HuH-7 (cell line): ENCODE measurements at regions not wholly inside any gene's neighbourhood (a gene's known extent, or its start where the extent isn't known, plus 50 kb on each side); places are given as distances from the start of the nearest gene placed in this dataset.
"Not testable (repeated sequence)": the region's sequence is repeated elsewhere in the genome, so short reads cannot be mapped to it uniquely, and the experiment has no call there.

Source experiments
- DNase-seq: peaks from one replicate; pipeline ENCODE4 v3.0.0; 2011; ENCODE audit warnings: low spot score

DNA sequence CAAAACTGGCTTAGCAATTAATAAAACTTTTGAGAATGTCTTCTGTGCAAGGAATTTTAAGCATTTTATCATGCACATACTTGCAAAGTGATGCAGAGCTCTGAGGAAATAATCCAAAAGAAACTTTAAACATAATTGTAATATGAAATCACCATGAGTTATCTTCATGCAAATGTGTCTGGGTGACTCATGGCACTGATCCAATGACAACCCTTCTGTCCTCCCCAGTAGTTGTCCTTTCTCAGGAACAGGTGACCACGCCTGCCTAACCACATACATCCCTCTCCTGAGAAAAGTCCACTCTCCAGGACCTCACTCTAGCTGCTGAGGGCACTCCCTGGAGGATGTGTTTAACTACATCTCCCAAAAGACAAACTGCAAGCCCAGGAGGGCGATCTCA lies 530.6 kb upstream of the IL12A start:
- no peak for DNase-seq

DNA sequence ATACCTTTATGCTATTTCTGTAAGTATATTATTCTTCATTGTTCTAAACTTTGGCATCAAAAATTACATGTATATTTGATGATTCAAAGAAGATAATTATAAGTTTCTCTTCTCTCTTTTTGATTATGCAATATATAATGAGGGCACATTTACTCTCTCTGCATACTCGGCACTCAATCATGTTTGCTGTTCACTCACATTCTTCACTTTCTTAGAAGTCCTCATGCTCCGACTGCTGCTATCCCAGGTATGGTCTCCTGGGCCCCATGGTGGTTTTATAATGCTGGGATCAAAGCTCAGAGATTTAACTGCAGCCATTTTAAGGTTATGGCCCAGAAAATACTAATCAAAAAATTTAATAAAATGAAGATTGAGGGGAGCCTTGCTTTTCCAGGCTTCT lies 529.7 kb upstream of the IL12A start:
- no peak for DNase-seq

DNA sequence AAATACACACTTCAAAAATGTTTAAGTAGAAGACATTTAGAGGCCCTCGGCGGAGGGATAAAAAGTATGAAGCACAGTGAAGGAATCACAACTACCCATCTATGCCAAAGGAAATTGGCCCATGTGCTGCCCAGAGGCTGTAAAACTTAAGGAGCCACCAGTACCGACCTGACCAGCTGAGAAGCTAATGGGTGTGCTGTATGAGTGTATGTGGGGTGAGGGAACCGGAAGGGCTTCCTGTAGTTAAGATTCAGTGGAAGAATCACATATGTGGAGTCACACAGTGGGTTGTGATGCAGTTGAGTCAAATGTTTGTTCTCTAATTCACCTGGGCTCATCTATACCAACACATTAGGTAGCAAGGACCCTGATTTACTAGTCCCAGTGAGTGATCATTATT lies 516.0 kb upstream of the IL12A start:
- DNase-seq = no peak

DNA sequence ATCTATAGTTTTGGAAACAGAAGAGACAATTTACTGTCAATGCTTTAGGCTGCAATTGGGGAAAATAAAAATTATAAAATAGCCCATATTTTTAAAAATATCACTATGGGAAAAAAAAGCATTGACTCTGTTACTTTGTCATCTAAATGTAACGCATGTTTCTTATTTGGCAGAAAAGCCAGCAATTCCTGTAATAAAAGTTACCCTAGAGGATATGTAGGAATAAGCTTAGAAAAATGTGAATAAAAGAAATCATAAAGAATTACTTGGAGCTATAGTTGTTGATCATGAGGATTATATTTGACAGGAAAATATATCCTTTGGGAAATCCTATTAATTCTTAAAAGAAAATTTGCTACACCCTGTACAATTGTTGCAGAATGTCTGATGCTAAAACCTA lies 515.4 kb upstream of the IL12A start:
- DNase-seq = no peak

DNA sequence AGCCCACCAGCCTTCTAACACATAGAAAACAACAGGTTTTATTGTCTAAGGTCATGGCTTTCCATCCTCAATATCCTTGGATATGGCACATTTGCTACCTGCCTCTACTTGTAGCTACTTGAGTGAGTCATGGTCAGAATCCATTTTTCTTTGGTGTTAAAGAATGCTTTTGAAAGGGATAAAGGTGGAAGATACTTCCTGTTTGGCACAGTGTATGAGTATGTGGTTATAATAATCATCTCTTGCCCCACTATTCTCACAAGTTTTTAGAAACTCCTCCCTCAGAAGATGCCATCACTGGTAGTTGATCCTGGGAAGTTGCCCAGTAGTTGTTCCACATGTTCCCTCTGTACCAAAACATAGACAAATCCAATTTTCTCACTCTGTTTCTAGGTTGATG lies 508.6 kb upstream of the IL12A start:
- DNase-seq = no peak

DNA sequence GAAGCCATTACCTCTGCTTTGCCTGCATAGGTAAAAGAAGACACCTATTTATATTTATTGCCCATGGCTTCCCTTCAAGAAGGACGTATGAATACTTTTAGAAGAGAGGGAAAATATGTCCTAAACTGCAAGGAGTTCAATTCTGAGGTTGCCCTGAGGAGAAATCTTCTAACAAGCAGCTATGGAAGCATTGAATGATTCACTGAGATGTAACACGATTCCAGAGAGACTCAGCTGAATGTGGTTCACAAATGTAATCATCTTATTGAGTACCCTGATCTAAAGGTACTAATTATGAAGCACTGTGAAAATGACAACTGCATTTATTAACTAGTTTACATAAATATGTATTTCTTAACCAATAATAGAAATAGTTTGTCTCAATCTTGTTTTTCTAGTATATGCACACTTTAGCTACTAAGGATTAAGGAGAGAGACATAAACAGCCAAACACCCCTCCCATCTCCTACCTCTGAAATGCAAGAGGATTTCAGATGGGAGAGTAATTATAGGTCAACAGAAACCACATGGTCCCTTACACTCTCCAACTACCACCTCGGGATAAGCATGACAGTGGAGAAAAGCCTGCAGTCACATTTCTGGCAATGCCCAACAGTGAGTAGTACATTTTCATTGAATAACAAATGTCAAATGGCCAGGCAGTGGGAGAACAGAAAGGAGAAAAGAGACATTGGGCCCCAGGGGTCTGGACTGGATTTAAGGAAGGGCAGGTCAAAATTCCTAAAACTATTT lies 506.2 kb upstream of the IL12A start:
- no peak for DNase-seq

DNA sequence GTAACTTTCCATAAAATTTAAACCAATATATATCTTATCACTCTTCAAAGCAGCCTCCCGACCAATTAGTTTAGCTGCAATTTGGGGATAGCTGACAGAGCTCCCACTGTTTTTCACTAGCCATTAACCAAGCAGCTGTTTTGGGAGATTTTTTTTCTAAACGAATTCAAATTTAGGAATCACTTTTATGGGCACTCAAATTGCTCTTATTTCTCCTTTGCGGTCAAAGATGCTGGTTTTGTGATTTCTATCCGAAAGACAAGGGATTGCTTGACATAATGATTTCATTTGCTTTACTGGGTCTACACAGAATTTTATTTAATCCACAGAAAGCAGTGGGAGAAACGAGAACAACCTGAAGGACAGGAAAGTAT lies 505.7 kb upstream of the IL12A start:
- no peak for DNase-seq

DNA sequence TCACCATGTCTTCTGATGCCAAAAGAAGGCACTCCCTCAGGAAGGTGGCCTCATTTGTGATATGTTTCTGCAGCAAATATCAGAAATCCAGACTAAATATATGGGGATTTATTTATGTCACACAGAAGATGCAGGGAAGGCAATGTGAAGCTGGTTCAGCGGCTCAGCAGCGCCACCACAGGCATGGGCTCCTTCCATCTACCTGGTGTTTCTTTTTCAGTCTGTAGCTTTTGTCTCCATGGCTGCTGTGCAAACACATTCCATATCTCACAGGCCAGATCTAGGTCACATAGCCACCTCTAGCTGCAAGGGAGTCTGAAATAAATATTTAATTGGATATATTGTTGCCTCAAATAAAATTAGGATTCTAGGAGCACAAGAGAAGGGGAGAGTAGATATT lies 502.1 kb upstream of the IL12A start:
- peak; percentile 2 for DNase-seq

DNA sequence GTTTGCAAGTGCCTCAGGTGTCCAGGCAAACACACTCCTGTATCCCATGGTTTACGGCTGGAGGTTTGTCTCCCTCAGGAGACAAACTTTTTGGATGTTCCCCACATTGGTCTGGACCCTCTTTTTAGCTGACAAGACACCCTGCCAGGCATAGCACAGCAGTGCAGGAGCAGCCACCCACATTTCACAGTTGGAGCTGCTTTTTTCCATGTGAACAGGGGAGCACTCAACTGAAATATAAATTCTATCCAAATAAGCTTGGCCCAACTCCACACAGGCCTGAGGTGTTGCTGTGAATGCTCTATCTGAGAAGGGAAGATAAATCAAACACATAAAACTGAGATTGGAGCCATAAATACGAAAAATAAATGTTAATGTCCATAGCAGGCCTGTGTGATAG lies 501.3 kb upstream of the IL12A start:
- DNase-seq = no peak

DNA sequence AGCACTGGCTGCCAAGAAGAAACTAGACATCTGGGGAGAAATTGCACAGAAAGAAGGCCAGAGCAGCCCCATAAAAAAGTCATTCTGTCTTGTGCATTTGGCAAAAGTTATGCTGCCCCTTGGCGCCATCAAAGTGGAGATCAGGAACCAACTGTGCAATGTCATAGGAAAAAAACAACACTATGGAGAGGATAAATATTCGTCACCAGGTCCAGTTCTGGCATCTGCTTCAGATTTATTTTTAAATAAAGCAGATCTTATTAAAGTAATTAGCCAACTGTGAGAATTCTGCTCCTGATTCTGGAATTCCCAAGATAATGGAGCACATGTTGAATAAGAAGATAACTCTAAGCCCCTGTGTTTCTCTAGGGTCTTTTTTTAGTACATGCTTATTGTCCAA lies 500.0 kb upstream of the IL12A start:
- DNase-seq = no peak

DNA sequence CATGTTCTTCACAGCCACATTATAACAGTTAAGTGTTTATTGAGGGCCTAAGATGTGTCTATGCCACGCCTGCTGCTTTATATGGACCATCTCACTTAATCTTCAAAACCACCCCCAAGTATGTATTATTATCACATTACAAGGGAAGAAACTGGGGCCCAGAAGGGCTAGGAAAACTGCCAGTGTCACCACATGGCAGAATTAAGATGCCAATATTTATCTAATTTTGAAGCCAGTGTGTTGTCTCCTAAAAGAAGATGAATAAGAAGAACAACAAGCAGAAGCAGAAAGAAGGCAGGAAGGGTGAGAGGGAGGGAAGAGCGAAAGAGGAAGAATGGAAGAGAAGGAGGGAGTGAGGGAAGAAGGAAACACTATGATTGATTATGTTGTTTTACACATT lies 491.3 kb upstream of the IL12A start:
- no peak for DNase-seq

DNA sequence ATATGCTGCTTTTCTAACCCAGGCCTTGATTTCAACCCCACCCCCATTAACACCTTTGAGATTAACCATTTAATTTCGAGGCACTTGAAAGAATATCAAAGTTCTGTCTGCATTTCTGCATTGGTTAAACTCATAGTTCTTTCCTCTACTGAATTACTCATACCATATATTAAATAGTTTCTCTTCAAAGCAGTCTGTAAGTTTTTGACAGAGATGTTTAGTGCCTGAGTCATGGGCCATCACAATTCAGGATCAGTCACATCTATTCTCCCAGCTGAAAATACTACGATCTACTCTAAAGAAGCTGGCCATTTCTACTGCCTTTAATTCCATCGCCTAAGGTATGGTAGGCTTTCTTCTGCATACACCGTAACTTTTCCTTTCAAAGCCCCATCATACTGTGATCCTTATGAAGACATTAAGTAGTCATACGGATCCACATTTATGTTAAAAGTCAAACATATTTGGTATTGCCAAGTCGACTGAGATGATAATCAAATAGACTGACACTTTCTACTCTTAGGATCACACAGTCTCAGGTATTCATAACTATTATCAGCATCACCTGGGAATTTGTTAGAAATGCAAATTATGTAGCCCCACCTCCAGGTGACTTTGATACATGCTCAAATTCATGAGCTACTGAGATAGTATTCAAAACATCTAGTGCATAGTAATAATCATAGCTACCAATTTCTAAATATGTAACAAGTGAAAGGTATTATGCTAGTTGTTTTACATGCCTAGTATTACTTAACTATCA lies 489.4 kb upstream of the IL12A start:
- no peak for DNase-seq

DNA sequence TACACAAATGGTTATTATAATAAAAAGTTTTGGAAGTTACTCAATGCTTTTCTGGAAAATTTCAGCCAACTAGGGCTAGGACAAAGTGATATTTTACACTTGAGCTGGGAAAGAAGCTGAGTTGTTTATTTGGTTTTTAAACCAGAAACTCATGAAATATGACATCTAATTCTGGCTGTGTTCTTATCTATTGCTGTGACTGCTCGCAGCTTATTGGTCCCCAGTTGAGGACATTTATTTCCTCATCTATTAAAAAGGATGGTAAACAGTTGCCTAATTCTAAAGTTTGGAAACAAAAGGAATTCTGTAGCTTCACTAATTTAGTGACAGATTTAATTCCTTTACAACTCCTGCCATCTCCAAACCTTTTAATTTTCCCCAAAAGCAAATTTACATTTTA lies 487.6 kb upstream of the IL12A start:
- no peak for DNase-seq

DNA sequence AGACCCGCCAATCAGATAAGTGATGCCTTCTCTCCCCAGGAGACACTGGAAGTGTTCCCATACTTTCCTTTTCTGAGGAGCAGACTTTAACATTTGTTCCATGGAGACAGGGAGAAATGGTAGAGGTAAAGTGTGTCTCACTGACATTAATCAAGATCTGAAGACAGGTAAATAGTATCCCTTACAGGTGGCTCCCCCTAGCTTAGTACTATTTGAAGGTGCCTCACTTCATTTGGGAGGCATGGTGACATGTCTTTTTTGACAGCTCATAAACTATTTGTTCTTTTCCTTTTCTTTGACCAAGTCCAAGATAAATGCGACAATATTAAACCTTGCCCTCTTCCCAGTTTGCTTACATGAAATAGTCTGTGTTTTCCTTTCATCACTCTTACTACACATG lies 485.6 kb upstream of the IL12A start:
- DNase-seq = no peak

DNA sequence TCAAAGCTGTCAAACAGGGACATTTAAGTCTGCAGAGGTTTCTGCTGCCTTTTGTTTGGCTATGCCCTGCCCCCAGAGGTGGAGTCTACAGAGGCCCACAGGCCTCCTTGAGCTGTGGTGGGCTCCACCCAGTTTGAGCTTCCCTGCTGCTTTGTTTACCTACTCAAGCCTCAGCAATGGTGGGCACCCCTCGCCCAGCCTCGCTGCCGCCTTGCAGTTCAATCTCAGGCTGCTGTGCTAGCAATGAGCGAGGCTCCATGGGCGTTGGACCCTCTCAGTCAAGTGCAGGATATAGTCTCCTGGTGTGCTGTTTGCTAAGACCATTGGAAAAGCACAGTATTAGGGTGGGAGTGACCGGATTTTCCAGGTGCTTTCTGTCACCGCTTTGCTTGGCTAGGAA lies 477.6 kb upstream of the IL12A start:
- DNase-seq = not testable (repeated sequence)

DNA sequence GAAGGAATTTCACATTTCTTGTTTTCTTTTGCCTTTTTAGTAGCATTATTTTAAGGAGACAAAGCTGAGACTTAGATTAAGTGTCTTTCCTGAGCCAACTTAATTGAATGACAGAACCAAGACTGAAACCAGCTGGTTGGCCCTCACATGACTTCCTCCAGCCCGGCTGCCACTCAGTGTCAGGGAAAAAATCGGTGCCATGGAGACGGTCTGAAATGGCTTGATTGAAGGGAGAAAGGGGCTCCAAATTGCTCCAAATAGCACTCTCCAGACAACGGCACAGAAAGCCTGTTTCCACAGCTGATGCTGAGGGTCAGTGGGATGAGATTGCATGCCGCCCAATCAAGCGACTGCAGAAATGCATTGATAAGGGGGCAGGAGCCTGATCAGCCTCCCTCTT lies 475.2 kb upstream of the IL12A start:
- no peak for DNase-seq

DNA sequence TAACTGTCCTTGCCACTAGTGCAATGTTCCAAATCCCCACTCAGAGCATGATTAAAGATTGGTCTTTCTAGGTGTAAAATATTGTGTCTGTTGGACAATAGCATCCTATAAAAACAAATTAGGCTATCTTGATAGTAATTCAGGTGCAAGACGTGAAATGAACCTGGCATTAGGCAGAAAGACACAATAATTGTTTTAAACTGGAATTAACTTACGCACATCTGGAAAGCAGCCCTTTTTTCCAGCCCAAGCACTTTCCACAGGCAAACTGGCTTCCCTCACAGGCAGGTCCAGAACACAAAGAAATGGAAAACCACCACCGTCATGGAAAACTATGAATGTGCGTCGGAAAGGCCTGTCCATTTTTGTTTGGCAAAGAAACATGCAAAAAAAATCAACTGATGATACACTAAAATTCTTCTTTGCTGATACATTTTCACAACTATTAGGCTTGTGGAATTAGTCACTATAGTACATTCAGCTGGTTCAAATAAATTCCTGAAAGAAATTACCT lies 474.7 kb upstream of the IL12A start:
- no peak for DNase-seq

DNA sequence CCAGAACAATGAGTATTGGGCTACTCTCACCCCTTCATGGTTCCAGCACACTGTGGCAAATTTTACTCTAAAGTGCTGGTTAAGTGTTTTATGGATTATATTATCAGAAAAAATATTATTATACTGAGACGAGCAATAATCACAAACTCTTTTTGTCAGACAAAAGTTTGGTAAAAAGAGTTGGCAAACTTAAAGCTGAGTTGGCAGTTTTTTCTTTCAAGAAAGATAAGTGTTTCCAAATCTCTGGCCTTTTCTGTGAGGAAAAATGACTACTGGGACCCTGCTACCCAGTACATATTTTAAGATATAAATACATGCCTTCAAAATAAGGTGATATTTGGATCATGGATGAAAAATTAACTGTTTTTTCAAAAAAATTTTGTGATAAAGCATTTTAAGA lies 471.5 kb upstream of the IL12A start:
- no peak for DNase-seq

DNA sequence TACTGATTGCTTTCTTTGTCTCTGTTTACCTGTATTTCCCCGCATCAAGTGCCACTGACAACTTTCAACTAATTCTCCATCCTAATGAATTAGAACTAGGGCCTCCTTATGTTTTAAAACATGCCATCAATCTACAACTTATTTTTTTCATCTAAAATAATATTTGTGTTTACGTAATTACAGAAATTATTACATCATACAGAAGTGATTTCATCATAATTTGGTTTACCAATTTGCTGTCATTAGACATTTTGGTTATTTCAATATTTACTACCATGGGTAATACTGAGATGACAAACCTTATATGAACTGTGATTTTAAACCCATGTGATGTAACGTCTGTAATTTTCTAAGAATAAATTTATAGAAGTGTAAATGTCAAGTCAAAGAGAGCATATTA lies 468.0 kb upstream of the IL12A start:
- no peak for DNase-seq

DNA sequence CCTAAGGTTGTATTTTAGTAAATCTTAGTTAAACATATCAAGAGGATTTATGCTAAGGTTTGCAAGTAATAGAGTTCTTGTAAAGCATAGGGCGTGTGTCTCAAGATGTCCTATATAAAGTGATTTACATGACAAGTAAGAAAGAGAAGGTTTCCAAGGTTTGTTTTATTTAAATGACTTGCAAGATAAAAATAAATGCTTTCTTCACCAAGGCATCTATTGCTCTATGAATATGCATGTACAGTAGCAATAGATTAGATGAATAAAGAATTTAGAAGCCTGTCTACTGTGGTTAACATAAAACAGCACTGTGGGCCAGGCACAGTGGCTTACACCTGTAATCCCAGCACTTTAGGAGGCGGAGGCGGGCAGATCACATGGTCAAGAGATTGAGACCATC lies 466.4 kb upstream of the IL12A start:
- DNase-seq = no peak

DNA sequence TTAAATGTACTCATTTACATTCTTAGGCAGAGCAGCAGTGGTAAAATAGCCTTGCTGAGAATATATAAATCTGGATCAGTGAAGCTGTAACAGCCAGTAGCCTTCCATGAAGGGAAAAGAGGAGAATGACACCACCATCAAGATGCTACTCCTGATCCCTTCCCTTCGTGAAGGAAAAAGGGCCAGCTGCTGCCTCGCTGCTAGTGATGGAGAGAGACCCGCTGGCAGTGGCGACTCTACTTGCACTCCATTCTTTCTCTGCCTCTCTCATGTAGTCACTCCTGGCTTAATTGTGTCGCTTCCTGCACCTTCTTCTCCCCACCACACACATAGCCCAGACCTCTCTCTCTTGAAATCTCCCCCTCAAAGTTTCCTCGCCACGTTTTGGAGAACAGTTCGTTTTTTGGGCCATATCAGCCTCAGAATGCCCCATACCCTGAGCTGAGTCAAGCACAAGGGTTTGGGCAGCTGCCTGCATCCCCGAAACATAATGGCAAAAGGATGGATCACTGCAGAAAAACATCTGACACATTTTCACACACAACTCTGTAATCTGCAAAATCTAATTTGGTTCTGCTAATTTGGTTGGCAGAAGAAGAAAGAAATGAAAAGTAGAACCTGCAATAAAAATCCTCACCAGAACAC lies 460.3 kb upstream of the IL12A start:
- DNase-seq = no peak

DNA sequence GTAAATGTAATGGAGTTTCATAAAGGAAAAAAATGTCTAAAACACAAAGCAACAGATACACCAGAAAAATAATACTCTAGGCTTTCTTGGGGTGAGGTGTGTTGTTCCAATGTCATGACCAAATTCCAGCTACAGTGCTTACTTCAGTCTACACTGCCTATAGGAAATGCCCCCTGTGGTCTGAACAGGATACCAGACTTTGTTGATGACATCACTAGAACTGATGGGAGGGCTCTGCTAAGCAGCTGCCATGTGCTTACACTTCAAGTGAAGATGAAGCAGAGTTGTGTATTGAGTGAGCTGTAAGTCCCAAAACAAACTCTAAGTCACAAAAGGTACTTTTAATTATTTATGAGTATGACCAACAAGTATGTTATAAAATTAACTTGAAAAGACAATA lies 456.1 kb upstream of the IL12A start:
- DNase-seq = no peak

DNA sequence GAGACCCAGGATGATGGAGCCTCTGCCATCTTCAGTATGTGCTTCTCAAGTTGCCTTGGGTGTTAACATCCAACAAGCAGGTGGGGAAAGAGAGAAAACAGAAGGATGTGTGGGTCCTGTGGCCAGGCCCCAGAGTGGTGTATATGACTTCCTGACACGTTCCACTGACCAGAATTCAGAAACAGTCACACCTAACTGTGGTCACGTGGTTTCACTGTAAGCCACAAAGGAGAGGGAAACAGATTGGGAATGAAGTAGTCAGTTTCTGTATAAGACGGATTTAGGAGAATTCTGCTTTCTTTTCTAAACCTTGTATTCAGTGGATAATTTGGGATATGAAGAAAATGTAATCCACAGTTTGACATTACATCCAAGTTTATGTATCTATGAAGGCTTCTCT lies 454.1 kb upstream of the IL12A start:
- DNase-seq = no peak
